PC-3 (cell line): ENCODE measurements at regions not wholly inside any gene's neighbourhood (a gene's known extent, or its start where the extent isn't known, plus 50 kb on each side); places are given as distances from the start of the nearest gene placed in this dataset.
"Not testable (repeated sequence)": the region's sequence is repeated elsewhere in the genome, so short reads cannot be mapped to it uniquely, and the experiment has no call there.

Source experiments
- ATAC-seq: fragments of 200-7000 bp; cut with Tn5 transposase; 2 replicates; pipeline ENCODE4 v1.9.1; 2020; ENCODE audit warnings: mild to moderate bottlenecking, moderate library complexity
- BruUV-seq: library from RNA; stranded (reverse); fragments of 400-500 nt; replicated peaks from 2 replicates; lab custom pipeline; 2021; lab: Mats Ljungman, UMichigan
- CTCF ChIA-PET: fragments of 300-600 bp; sonication (Branson Sonifier 250); formaldehyde crosslinking; loops from one replicate; lab custom pipeline; 2022; ENCODE audit warnings: antibody characterized with exemption; lab: Charles Lee
- POLR2A ChIA-PET: fragments of 300-600 bp; sonication (Branson Sonifier 250); formaldehyde crosslinking; loops from one replicate; lab custom pipeline; 2022; ENCODE audit warnings: antibody characterized with exemption; ENCODE audit not compliant: unreplicated experiment; lab: Charles Lee
- DNase-seq: peaks from one replicate; pipeline ENCODE4 v3.0.0-alpha.2; 2015
- H2AFZ ChIP-seq: fragments of 300-600 bp; sonication (generic); 2 replicates; pipeline ENCODE4 v1.6.0; 2016; ENCODE audit warnings: antibody characterized with exemption, low read length
- H3F3A ChIP-seq: fragments of 300-600 bp; sonication (generic); one replicate; pipeline ENCODE4 v1.6.0; 2017; ENCODE audit warnings: antibody characterized with exemption, low read length, control low read depth, mild to moderate bottlenecking; ENCODE audit not compliant: unreplicated experiment
- H3K27ac ChIP-seq: fragments of 300-600 bp; sonication (generic); 2 replicates; pipeline ENCODE4 v1.5.1; 2016; ENCODE audit warnings: mild to moderate bottlenecking, low read length
- H3K27me3 ChIP-seq: fragments of 300-600 bp; sonication (generic); 2 replicates; pipeline ENCODE4 v1.6.1; 2016; ENCODE audit warnings: low read length, mixed read lengths
- H3K36me3 ChIP-seq: fragments of 300-600 bp; sonication (generic); 2 replicates; pipeline ENCODE4 v1.6.1; 2016; ENCODE audit warnings: low read depth, mixed run types, low read length, mixed read lengths
- H3K4me1 ChIP-seq: fragments of 300-600 bp; sonication (generic); 2 replicates; pipeline ENCODE4 v1.5.1; 2016; ENCODE audit warnings: low read length; ENCODE audit not compliant: insufficient read depth
- H3K4me2 ChIP-seq: fragments of 300-600 bp; sonication (generic); 2 replicates; pipeline ENCODE4 v1.6.0; 2016; ENCODE audit warnings: low read length
- H3K4me3 ChIP-seq: fragments of 300-600 bp; sonication (generic); 2 replicates; pipeline ENCODE4 v1.5.1; 2016; ENCODE audit warnings: mild to moderate bottlenecking, low read length, mixed read lengths
- H3K79me2 ChIP-seq: fragments of 300-600 bp; sonication (generic); 2 replicates; pipeline ENCODE4 v1.6.1; 2017; ENCODE audit warnings: low read length, mixed read lengths
- H3K9ac ChIP-seq: fragments of 300-600 bp; sonication (generic); 2 replicates; pipeline ENCODE4 v1.6.0; 2016; ENCODE audit warnings: mild to moderate bottlenecking, low read length
- H3K9me2 ChIP-seq: fragments of 300-600 bp; sonication (generic); replicated peaks from 2 replicates; pipeline ENCODE4 v1.6.1; 2016; ENCODE audit warnings: mixed run types, low read length, mixed read lengths
- H3K9me3 ChIP-seq: fragments of 300-600 bp; sonication (generic); 2 replicates; pipeline ENCODE4 v1.6.1; 2016; ENCODE audit warnings: low read length, mixed read lengths
- H4K20me1 ChIP-seq: fragments of 300-600 bp; sonication (generic); 2 replicates; pipeline ENCODE4 v1.6.1; 2016; ENCODE audit warnings: low read length, mixed read lengths
- CTCF ChIP-seq: fragments of 300-600 bp; sonication (generic); conservative IDR thresholded peaks from 2 replicates; pipeline ENCODE4 v1.5.1; 2017; ENCODE audit warnings: antibody characterized with exemption, low read depth, mild to moderate bottlenecking, low read length
- EZH2 ChIP-seq: fragments of 300-600 bp; sonication (generic); IDR thresholded peaks from one replicate; pipeline ENCODE4 v1.6.1; 2017; ENCODE audit warnings: antibody characterized with exemption, mild to moderate bottlenecking, low read length; ENCODE audit not compliant: unreplicated experiment
- EZH2phosphoT487 ChIP-seq: fragments of 300-600 bp; sonication (generic); IDR thresholded peaks from 2 replicates; pipeline ENCODE4 v1.6.1; 2018; ENCODE audit warnings: mild to moderate bottlenecking, antibody characterized with exemption, low read length, borderline replicate concordance
- intact Hi-C: fragments of 100-400 bp; cut with micrococcal nuclease; formaldehyde crosslinking; loops from 2 replicates; pipeline ENCODE4 v1.9.0; 2023

DNA sequence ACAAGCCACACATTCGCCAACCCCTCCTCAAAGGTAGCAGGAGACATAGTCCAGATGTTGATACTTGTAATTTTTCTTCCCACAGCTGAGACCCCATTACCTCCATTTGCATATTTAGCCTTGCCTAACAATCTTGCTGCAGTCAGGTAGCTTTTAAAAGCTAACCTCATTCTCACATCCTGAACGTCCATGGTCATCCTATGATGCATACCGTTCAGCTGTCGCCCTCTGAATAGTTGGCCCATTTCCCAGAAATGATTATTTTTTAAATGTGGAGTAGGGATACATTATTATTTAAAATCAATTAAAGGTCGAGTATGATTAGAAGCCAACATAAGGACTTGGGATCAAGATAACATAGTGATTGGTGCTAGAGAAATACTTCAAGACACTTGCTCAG lies 165.0 kb downstream of the MEX3B start:
- intact Hi-C loops: no loop called here
- H3F3A ChIP-seq: no peaks in the 10 kb centered on the region
- no peak overlapping the region for H2AFZ ChIP-seq
- TF ChIP-seq CTCF (no peak), EZH2phosphoT487 (no peak), EZH2 (no peak)
- DNase-seq (no peak), ATAC-seq (no peak)
- H3K4me1 ChIP-seq: no peaks in the 10 kb centered on the region
- no peak overlapping the region for H3K9ac ChIP-seq
- no peak overlapping the region for H3K4me3 ChIP-seq
- H3K36me3 ChIP-seq: no peaks in the 10 kb centered on the region
- no peaks in the 10 kb centered on the region for H4K20me1 ChIP-seq
- no peaks in the 10 kb centered on the region for H3K79me2 ChIP-seq
- POLR2A ChIA-PET: no interaction called here
- peaks cover 6% of the 10 kb centered on the region; the same call in 1 of the 2 replicates for H3K27me3 ChIP-seq
- no peaks in the 10 kb centered on the region for H3K9me2 ChIP-seq
- CTCF ChIA-PET: no interaction called here
- H3K9me3 ChIP-seq: no peaks in the 10 kb centered on the region
- H3K27ac ChIP-seq: no peak overlapping the region
- no peak overlapping the region for H3K4me2 ChIP-seq
- BruUV-seq: no TSS peak

DNA sequence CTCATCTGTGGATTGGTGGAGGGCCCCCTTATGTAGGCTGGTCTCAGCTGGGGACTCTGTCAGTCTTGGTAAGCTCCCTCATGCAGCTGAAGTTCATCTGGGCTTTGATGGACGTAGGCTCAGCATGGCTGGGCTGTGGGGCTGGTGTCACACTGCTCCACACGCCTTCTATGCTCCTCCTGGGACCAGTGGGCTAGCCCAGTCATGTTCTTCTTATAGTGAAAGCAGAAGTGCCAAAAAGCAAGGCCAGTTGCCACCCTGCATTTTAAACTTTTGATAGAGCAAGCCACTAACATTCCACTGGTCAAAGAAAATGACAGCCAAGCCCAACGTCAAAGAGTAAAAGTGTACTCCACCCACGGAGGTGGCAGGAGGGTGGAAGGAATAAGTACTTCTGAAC lies 165.5 kb downstream of the MEX3B start:
- Histone ChIP-seq H3F3A (no peaks in the 10 kb centered on the region), H3K9ac (no peak overlapping the region), H3K36me3 (no peaks in the 10 kb centered on the region), H3K4me3 (no peak overlapping the region), H3K79me2 (no peaks in the 10 kb centered on the region), H4K20me1 (no peaks in the 10 kb centered on the region), H3K4me1 (no peaks in the 10 kb centered on the region), H3K27ac (no peak overlapping the region), H3K9me3 (no peaks in the 10 kb centered on the region), H3K9me2 (no peaks in the 10 kb centered on the region), H3K4me2 (no peak overlapping the region), H2AFZ (no peak overlapping the region), H3K27me3 (peaks cover 6% of the 10 kb centered on the region; the same call in 1 of the 2 replicates)
- ChIA-PET POLR2A (no interaction called here), CTCF (no interaction called here)
- ATAC-seq: no peak
- intact Hi-C loops: no loop called here
- TF ChIP-seq EZH2 (no peak), EZH2phosphoT487 (no peak)
- DNase-seq: no peak
- no TSS peak for BruUV-seq

GRCh38 chr15:81875717-81876116 lies 170.1 kb downstream of the MEX3B start:
- H3K27me3 ChIP-seq, H3K9me3 ChIP-seq, H2AFZ ChIP-seq, H3K4me2 ChIP-seq, H3K9ac ChIP-seq, BruUV-seq, CTCF ChIA-PET, H4K20me1 ChIP-seq, H3F3A ChIP-seq, H3K27ac ChIP-seq, ATAC-seq, H3K79me2 ChIP-seq, H3K36me3 ChIP-seq, intact Hi-C loops, H3K4me3 ChIP-seq, H3K4me1 ChIP-seq, H3K9me2 ChIP-seq, POLR2A ChIA-PET, DNase-seq: not testable (repeated sequence)

GRCh38 chr15:81870746-81871106 lies 175.1 kb downstream of the MEX3B start:
- H3K9me3 ChIP-seq, BruUV-seq, H3F3A ChIP-seq, H4K20me1 ChIP-seq, H2AFZ ChIP-seq, POLR2A ChIA-PET, H3K79me2 ChIP-seq, H3K36me3 ChIP-seq, intact Hi-C loops, DNase-seq, H3K9ac ChIP-seq, H3K4me2 ChIP-seq, H3K4me1 ChIP-seq, H3K27ac ChIP-seq, H3K4me3 ChIP-seq, H3K9me2 ChIP-seq, CTCF ChIA-PET, ATAC-seq: not testable (repeated sequence)
- H3K27me3 ChIP-seq: peaks cover 14% of the 10 kb centered on the region

GRCh38 chr15:81870062-81870745 lies 175.6 kb downstream of the MEX3B start:
- H2AFZ ChIP-seq, H3K36me3 ChIP-seq, H3K4me2 ChIP-seq, ATAC-seq, H3K27ac ChIP-seq, H4K20me1 ChIP-seq, POLR2A ChIA-PET, H3F3A ChIP-seq, H3K4me3 ChIP-seq, H3K9me2 ChIP-seq, BruUV-seq, CTCF ChIA-PET, H3K9ac ChIP-seq, H3K79me2 ChIP-seq, DNase-seq, H3K9me3 ChIP-seq, H3K4me1 ChIP-seq, intact Hi-C loops: not testable (repeated sequence)
- peaks cover 14% of the 10 kb centered on the region for H3K27me3 ChIP-seq
